IPS DF 6.9 (cell line): ENCODE measurements at regions not wholly inside any gene's neighbourhood (a gene's known extent, or its start where the extent isn't known, plus 50 kb on each side); places are given as distances from the start of the nearest gene placed in this dataset.

Source experiments
- DNase-seq: peaks from one replicate; pipeline ENCODE4 v3.0.0-alpha.2; 2013; ENCODE audit warnings: low read depth, low spot score
- H3K27ac ChIP-seq: one replicate; pipeline ENCODE4 v1.5.1; 2013; ENCODE audit warnings: low read length, control low read depth
- H3K27me3 ChIP-seq: 2 replicates; pipeline ENCODE4 v1.6.1; 2013; ENCODE audit warnings: mild to moderate bottlenecking, low read length; ENCODE audit not compliant: control insufficient read depth, insufficient read depth
- H3K36me3 ChIP-seq: 2 replicates; pipeline ENCODE4 v1.6.1; 2013; ENCODE audit warnings: low read length; ENCODE audit not compliant: control insufficient read depth, insufficient read depth
- H3K4me1 ChIP-seq: 2 replicates; pipeline ENCODE4 v1.6.1; 2013; ENCODE audit warnings: low read length; ENCODE audit not compliant: control insufficient read depth, insufficient read depth
- H3K4me3 ChIP-seq: 2 replicates; pipeline ENCODE4 v1.5.1; 2013; ENCODE audit warnings: mild to moderate bottlenecking, low read length
- H3K9me3 ChIP-seq: 2 replicates; pipeline ENCODE4 v1.6.1; 2013; ENCODE audit warnings: low read length, inconsistent platforms; ENCODE audit not compliant: control insufficient read depth, insufficient read depth
- WGBS: extraction: QIAGEN DNeasy Blood & Tissue Kit; methylation state at CpG from one replicate; pipeline ENCODE4 v1.1.7; 2013; ENCODE audit warnings: mixed read lengths, missing lambda C conversion rate; ENCODE audit not compliant: insufficient read length, insufficient coverage; 5-methylcytosine and 5-hydroxymethylcytosine counted together

DNA sequence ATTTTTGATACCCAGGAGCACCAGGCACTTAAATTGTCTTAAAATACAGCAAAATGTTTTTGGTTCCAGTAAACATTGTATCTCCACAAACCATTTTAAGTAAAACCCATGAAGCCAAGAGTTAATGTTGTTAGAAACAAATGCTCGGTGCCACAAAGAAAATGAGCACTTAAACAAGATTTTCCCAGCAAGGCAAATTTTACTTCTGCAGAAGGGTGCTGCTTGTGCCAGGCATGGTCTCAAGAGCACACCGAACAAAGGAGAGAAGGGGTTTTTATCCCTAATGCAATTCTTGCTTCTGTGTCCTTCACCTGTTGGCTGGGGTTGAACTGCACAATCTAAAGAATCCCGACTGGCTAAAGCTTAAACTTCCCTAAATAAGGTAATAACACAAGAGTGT, 286.7 kb downstream of the ADCYAP1 start:
- H3K4me1 ChIP-seq = no peaks in the 10 kb centered on the region
- no CpG with 5 or more reads among the region's 3 CpGs for WGBS
- DNase-seq = no peak

DNA sequence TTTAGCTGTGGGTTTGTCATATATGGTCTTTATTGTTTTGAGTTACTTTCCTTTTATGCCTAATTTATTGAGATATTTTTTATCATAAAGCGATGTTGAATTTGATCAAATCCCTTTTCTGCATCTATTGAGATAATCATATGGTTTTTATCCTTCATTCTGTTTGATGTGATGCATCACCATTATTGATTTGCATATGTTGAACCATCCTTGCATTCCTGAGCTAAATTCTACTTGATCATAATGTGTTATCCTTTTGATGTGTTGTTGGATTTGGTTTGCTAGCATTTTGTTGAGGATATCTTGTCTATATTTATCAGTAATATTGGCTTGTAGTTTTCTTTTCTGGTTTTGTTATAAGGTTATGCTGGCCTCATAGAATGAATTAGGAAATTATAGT, 308.5 kb downstream of the ADCYAP1 start:
- DNase-seq = no peak
- Histone ChIP-seq H3K4me1 (no peaks in the 10 kb centered on the region), H3K27me3 (no peaks in the 10 kb centered on the region), H3K4me3 (no peak overlapping the region), H3K36me3 (no peaks in the 10 kb centered on the region), H3K9me3 (no peaks in the 10 kb centered on the region), H3K27ac (no peak overlapping the region)
- no CpG with 5 or more reads among the region's 1 CpG for WGBS

More for the DNA sequence above, 286.7 kb downstream of the ADCYAP1 start:
- H3K9me3 ChIP-seq = no peaks in the 10 kb centered on the region
- H3K36me3 ChIP-seq = no peaks in the 10 kb centered on the region
- H3K27me3 ChIP-seq = no peaks in the 10 kb centered on the region
- no peak overlapping the region for H3K4me3 ChIP-seq
- no peak overlapping the region for H3K27ac ChIP-seq

DNA sequence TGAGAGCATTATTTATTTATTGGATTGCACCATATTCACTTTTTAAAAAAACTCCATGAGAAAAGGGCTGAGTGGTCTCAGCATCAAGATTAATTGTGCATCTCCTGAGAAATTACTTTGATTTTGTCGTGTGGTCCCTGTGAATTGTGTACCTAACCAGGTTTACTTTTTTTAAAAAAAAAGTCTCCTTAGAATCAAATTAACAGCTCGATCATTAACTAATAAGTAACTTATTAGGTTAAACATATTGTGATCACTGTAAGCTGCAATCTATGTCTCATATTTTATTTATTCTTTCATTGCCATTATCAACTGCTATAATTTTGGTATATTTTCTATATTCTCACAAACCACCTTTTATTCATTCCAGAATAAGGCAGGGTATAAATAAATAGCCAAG, 318.2 kb downstream of the ADCYAP1 start:
- Histone ChIP-seq H3K4me1 (no peaks in the 10 kb centered on the region), H3K27me3 (no peaks in the 10 kb centered on the region), H3K4me3 (no peak overlapping the region), H3K9me3 (no peaks in the 10 kb centered on the region), H3K27ac (no peak overlapping the region), H3K36me3 (no peaks in the 10 kb centered on the region)
- no CpG with 5 or more reads among the region's 2 CpGs for WGBS
- DNase-seq = no peak

DNA sequence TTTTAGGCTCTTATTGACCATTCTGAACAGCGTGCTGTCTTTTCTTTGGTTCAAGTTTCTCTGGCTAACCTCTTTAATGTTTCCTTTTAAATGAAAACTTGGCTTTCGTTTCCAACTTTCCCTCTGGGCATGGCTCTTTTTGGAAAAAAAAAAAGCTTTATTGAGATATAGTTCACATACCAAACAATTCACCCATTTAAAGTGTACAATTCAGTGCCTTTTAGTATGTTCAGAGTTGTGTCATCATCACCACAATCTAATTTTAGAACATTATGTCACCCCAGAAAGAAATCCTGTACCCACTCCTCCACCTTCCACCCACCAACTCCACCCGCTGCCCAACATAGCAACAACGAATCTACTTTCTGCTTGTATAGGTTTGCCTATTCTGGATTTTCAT, 322.4 kb downstream of the ADCYAP1 start:
- H3K4me3 ChIP-seq = no peak overlapping the region
- H3K27me3 ChIP-seq = no peaks in the 10 kb centered on the region
- WGBS = no CpG with 5 or more reads among the region's 4 CpGs
- no peak overlapping the region for H3K27ac ChIP-seq
- H3K36me3 ChIP-seq = no peaks in the 10 kb centered on the region
- no peaks in the 10 kb centered on the region for H3K9me3 ChIP-seq
- no peaks in the 10 kb centered on the region for H3K4me1 ChIP-seq
- DNase-seq = no peak

DNA sequence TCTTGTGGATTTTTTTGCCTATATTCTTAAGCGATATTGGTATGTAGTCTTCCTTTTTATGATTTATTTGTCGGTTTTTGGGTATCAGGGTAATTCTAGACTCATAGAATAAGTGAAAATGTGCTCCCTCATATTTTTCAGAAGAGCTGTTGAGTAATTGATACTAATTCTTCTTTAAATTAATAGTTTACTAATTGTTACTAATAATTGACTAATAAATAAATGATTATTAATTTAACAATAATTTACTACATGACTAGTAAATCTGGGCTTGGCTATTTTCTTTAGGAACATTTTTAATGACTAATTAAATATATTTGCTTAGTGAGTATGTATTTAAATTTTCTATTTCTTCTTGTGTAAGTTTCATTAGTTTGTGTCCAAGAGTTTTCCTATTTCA, 325.0 kb downstream of the ADCYAP1 start:
- H3K9me3 ChIP-seq = no peaks in the 10 kb centered on the region
- 100% methylated on average over 2 of the region's 2 CpGs for WGBS
- H3K27me3 ChIP-seq = no peaks in the 10 kb centered on the region
- H3K36me3 ChIP-seq = no peaks in the 10 kb centered on the region
- DNase-seq = no peak
- H3K4me3 ChIP-seq = no peak overlapping the region
- no peaks in the 10 kb centered on the region for H3K4me1 ChIP-seq
- H3K27ac ChIP-seq = no peak overlapping the region

DNA sequence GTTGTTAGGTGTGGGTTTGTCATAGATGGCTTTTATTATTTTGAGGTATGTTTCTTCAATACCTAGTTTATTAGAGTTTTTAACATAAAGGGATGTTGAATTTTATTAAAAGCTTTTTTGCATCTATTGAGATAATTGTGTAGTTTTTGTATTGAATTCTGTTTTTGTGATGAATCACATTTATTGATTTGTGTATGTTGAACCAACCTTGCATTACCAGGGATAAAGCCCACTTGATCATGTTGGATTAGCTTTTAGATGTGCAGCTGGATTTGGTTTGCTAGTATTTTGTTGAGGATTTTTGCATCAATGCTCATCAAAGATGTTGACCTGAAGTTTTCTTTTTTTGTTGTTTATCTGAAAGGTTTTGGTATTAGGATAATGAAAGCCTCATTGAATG, 328.2 kb downstream of the ADCYAP1 start:
- Histone ChIP-seq H3K4me3 (no peak overlapping the region), H3K4me1 (no peaks in the 10 kb centered on the region), H3K9me3 (no peaks in the 10 kb centered on the region), H3K27me3 (no peaks in the 10 kb centered on the region), H3K27ac (no peak overlapping the region), H3K36me3 (no peaks in the 10 kb centered on the region)
- no peak for DNase-seq

DNA sequence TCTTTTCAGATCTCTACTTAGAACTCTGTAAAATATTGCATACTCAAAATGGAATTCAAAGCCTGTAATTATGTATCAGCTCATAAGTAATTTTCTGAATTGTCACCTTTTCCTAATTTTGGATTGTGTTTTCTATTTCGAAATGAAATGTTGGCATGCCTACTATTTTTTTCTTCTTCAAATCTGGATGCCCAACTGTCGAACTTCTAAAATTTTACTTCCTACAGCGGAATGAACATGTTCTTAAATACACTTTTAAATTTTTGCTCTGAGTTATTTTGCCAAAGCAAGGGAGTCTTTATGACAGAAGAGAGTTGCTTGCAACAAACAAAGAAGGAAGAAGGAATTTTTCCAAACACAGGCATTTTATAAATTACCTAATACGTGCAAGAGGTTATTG, 336.0 kb downstream of the ADCYAP1 start:
- no peaks in the 10 kb centered on the region for H3K4me1 ChIP-seq
- no peaks in the 10 kb centered on the region for H3K27me3 ChIP-seq
- no peak for DNase-seq
- H3K4me3 ChIP-seq = no peak overlapping the region
- H3K27ac ChIP-seq = no peak overlapping the region
- no peaks in the 10 kb centered on the region for H3K9me3 ChIP-seq
- no CpG with 5 or more reads among the region's 4 CpGs for WGBS
- no peaks in the 10 kb centered on the region for H3K36me3 ChIP-seq

DNA sequence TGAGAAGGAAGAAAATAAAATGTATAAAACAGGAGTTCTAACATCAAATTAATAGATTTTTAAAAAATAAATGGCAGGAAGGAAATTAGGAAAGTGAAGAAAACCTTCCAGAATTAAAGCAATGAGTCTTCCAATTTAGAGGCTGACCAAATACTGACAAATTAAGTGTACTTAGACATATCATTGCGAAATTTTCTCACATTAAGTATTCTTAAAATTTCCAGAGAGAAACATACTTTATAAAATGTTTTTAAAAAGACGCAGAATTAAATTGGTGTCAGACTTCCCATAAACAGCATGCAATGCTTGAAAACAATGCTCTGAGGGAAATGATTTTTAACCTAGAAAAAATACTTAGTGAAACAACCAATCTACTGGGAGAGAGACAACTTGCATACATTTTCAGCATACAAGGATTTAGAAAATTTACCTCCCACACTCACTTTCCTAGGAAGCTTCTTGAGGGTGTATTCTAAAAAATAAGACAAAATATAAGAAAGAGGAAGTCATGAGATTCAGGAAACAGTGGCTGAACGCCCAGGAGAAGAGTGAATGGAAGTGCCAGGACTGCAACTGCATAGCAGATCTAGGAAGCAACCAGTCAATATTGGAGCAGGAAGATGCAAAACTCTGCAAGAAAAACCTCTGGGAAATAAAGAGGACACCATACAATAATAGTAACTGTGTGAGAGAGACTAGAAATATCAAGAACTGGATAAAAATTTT, 339.9 kb downstream of the ADCYAP1 start:
- WGBS = no CpG with 5 or more reads among the region's 3 CpGs
- H3K4me1 ChIP-seq = no peaks in the 10 kb centered on the region
- no peak overlapping the region for H3K4me3 ChIP-seq
- H3K27me3 ChIP-seq = no peaks in the 10 kb centered on the region
- no peak for DNase-seq
- H3K27ac ChIP-seq = no peak overlapping the region
- H3K36me3 ChIP-seq = no peaks in the 10 kb centered on the region
- H3K9me3 ChIP-seq = no peaks in the 10 kb centered on the region

DNA sequence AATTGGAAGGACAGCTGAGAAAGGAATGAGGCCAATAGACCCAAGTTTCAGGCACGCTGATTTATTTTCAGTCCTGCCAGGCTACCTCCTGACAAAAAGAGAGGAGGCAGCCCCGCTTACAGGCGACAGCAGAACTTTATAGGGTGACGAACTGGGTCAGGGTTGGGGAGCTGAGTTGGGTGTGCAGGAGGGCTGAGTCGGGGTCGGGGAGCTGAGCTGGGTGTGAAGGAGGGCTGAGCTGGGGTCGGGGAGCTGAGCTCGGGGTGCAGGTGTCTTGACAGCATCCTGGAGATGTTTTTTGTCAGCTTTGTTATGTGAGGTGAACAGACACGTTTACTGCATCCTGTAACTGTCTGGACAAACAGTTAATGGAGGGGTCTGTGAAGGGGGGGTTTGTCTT, 342.2 kb downstream of the ADCYAP1 start:
- WGBS = no CpG with 5 or more reads among the region's 9 CpGs
- Histone ChIP-seq H3K27ac (no peak overlapping the region), H3K4me3 (no peak overlapping the region), H3K36me3 (no peaks in the 10 kb centered on the region), H3K27me3 (no peaks in the 10 kb centered on the region), H3K9me3 (no peaks in the 10 kb centered on the region), H3K4me1 (no peaks in the 10 kb centered on the region)
- no peak for DNase-seq

DNA sequence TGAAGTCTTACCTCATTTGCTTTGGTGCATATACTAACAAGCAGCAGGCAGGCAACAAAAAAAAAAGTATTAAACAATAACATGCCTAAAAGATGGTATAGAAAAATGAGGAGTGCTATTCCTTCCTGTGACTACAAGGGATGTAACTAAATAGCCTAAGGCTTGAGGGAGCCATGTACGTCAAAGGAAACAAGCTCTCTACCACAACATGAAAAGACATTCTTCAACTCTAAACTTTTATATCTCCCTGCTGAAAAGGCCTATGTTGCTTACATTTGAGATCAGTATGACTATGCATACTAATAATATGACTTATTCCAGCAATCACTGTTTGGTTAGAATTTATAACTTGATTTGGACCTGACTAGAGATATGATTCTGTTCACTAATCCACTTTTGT, 347.9 kb downstream of the ADCYAP1 start:
- Histone ChIP-seq H3K4me1 (no peaks in the 10 kb centered on the region), H3K27me3 (no peaks in the 10 kb centered on the region), H3K4me3 (no peak overlapping the region), H3K36me3 (no peaks in the 10 kb centered on the region), H3K27ac (no peak overlapping the region), H3K9me3 (no peaks in the 10 kb centered on the region)
- no peak for DNase-seq
- no CpG with 5 or more reads among the region's 1 CpG for WGBS

DNA sequence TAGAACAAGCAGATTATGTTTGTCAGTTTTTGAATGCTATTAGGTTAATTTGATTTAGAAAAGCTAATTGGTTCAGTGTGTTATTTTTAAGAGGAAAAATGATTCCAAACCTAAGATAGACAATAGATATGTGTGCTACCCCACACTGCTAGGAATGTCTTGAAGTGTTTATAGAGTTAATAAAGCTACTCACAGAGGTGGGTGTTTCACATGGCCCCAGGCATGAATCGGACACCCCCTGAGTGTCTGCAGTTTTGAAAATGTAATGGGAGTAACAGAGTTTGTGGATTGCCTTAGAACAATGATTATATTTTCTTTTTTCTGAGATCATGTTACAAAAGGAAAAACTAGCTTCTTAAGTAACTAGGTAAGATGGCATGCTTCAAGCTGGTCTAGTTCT, 348.3 kb downstream of the ADCYAP1 start:
- Histone ChIP-seq H3K27me3 (no peaks in the 10 kb centered on the region), H3K9me3 (no peaks in the 10 kb centered on the region), H3K4me3 (no peak overlapping the region), H3K36me3 (no peaks in the 10 kb centered on the region), H3K4me1 (no peaks in the 10 kb centered on the region), H3K27ac (no peak overlapping the region)
- no peak for DNase-seq
- no CpG with 5 or more reads among the region's 1 CpG for WGBS
